Activated naive CD4-positive, alpha-beta T cell treated with anti-CD3 and anti-CD28 coated beads, Interleukin-2, amount 10 ng/mL, durations not matched to agents 7 days and 5 days (primary cell): ENCODE measurements at regions not wholly inside any gene's neighbourhood (a gene's known extent, or its start where the extent isn't known, plus 50 kb on each side); places are given as distances from the start of the nearest gene placed in this dataset.

Experiments used
- CTCF ChIA-PET: fragments of 350-600 bp; sonication (Branson Sonifier 250); formaldehyde crosslinking; loops from one replicate; lab custom pipeline; 2021; ENCODE audit warnings: antibody characterized with exemption; lab: Charles Lee
- DNase-seq: peaks from one replicate; pipeline ENCODE4 v3.0.0-alpha.2; 2020
- H3K27ac Mint-ChIP-seq: one replicate; pipeline ENCODE4 v1.8.0; 2021; ENCODE audit warnings: mild to moderate bottlenecking, moderate library complexity, mixed read lengths
- H3K27me3 Mint-ChIP-seq: one replicate; pipeline ENCODE4 v1.8.0; 2021; ENCODE audit warnings: mild to moderate bottlenecking, mixed read lengths
- H3K36me3 Mint-ChIP-seq: one replicate; pipeline ENCODE4 v1.8.0; 2021; ENCODE audit warnings: mixed read lengths
- H3K4me1 Mint-ChIP-seq: one replicate; pipeline ENCODE4 v1.8.0; 2021; ENCODE audit warnings: mixed read lengths
- H3K4me3 Mint-ChIP-seq: one replicate; pipeline ENCODE4 v1.8.0; 2021; ENCODE audit warnings: mild to moderate bottlenecking, moderate library complexity, mixed read lengths
- H3K9me3 Mint-ChIP-seq: one replicate; pipeline ENCODE4 v1.8.0; 2021; ENCODE audit warnings: mixed read lengths

DNA sequence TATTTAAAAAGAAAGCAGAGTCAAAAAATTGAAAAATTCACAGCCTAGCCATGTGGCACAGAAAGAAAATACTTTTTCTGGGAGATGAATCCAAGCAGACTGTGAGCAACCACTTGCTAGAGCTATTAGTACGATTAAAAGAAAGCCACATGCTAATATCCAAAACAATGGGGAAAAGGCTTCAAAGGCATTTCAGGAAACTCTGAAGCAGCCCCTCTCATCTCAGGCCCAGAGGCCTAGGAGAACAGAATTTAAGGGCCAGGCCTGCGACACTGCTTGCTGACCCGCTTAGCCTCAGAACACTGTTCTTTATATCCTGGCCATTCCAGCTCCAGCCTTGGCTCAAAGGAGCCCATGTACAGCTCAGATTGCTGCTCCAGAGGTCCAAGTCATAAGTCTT lies 1257.0 kb upstream of the CDH18 start:
- Mint-ChIP-seq H3K27ac (no peak overlapping the region), H3K4me3 (no peak overlapping the region), H3K27me3 (no peaks in the 10 kb centered on the region), H3K4me1 (no peaks in the 10 kb centered on the region), H3K36me3 (no peaks in the 10 kb centered on the region), H3K9me3 (peaks cover 2% of the 10 kb centered on the region)
- CTCF ChIA-PET = no interaction called here
- no peak for DNase-seq

DNA sequence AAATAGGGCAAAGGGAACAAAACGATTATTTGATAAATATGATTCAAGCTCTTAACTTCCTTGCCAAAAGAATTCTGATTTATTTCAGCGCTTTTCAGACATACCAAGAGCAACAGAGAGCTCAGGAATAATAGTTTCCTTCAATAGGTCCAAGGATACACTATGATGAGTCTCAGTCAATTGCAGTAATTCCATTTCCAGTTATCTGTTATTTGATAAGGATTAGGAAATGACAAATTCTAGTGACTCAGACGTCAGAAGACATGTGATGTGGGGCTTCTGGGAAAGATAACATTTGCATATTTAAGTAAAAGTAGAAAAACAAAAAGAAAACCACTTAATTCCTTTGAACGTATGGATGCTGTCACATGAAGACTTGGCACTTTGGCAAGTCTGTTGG lies 1250.8 kb upstream of the CDH18 start:
- Mint-ChIP-seq H3K27me3 (no peaks in the 10 kb centered on the region), H3K9me3 (peaks cover 2% of the 10 kb centered on the region), H3K4me3 (no peak overlapping the region), H3K4me1 (no peaks in the 10 kb centered on the region), H3K36me3 (no peaks in the 10 kb centered on the region), H3K27ac (no peak overlapping the region)
- CTCF ChIA-PET = no interaction called here
- DNase-seq = no peak

DNA sequence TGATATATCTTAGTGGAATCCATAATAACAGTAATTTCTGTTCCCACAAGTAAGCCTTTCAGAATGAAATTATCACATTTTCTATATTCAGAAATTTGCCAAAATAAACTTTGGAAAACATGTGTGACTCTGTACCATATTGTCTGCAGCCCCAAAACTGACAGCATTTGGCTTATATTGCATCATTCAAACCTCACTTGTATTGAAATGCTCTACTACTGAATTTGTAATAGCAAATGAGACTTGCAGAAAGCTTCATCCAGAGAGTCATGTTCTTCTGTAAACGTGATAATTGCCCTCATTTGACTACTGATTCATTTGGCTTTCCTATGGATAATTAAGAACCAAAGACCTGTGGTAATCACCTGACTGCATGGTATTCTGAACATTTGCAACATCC lies 1249.5 kb upstream of the CDH18 start:
- Mint-ChIP-seq H3K27me3 (no peaks in the 10 kb centered on the region), H3K4me1 (no peaks in the 10 kb centered on the region), H3K4me3 (no peak overlapping the region), H3K36me3 (no peaks in the 10 kb centered on the region), H3K27ac (no peak overlapping the region), H3K9me3 (peaks cover 2% of the 10 kb centered on the region)
- CTCF ChIA-PET = no interaction called here
- no peak for DNase-seq

DNA sequence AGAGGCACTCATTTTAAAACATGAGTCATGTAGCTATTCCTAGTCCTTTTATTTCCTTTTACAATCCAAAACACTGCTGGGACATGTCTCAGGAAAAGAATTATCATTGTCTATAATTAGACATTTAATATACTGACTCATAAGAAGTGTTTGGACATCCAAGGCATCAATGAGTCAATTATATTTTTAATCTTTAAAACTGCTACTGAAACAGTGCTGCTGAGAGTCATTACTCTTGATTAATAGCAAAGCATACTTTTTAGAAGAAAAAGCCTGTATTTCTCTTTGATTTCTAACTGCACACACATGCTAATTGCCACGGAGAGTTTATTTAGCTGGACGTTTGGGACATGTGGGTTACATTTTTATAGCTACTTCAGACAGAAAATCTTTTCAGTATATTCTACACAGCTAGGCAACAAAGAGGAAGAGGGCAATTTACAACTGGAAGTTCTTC lies 1249.0 kb upstream of the CDH18 start:
- Mint-ChIP-seq H3K9me3 (peaks cover under 1% of the 10 kb centered on the region), H3K27me3 (no peaks in the 10 kb centered on the region), H3K36me3 (no peaks in the 10 kb centered on the region), H3K4me1 (no peaks in the 10 kb centered on the region), H3K4me3 (no peak overlapping the region), H3K27ac (no peak overlapping the region)
- CTCF ChIA-PET = no interaction called here
- no peak for DNase-seq

DNA sequence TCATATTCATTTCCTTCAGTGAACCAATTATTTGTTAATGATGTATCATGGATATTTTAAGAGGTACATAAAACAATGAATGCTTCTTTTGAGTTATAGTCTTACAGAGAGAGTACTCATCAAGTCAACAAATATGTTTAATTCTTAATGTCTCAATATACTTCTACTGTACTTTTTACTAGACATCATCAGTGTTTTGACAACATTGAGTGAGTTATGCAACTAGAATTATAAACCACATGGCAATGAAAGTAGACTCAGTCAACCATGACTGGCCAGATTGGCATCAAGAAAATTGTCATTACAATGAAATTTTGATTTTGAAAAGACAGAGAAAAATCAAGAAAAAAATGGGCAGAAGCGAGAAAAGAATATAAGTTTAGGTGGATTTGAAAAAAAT lies 1248.1 kb upstream of the CDH18 start:
- CTCF ChIA-PET = no interaction called here
- no peak for DNase-seq
- Mint-ChIP-seq H3K27ac (no peak overlapping the region), H3K27me3 (no peaks in the 10 kb centered on the region), H3K9me3 (peaks cover under 1% of the 10 kb centered on the region), H3K4me1 (no peaks in the 10 kb centered on the region), H3K36me3 (no peaks in the 10 kb centered on the region), H3K4me3 (no peak overlapping the region)

DNA sequence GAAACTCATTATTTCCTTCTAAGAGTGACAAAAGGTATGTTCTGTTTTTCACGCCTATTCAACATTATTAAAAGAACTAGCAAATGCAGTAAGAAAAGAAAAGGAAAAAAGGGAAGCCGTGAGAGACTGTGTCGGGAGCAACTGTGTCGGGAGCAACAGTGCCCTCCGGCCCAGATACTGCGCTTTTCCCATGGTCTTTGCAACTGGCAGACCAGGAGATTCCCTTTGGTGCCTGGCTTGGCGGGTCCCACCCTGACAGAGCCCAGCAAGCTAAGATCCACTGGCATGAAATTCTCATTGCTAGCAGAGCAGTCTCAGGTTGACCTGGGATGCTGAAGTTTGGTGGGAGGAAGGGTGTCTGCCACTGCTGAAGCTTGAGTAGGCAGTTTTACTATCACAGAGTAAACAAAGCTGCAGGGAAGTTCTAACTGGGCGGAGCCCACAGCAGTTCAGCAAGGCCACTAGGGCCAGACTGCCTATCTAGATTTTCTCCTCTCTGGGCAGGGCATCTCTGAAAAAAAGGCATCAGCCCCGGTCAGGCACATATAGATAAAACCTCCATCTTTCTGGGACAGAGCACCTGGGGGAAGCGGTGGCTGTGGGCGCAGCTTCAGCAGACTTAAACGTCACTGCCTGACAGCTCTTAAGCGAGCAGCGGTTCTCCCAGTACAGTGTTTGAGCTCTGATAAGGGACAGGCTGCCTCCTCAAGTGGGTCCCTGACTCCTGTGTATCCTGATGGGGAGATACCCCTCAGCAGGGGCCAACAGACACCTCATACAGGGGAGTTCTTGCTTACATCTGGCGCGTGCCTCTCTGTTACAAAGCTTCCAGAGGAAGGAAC lies 1237.4 kb upstream of the CDH18 start:
- DNase-seq = no peak
- CTCF ChIA-PET = no interaction called here
- H3K36me3 Mint-ChIP-seq = no peaks in the 10 kb centered on the region
- H3K4me1 Mint-ChIP-seq = no peaks in the 10 kb centered on the region
- H3K9me3 Mint-ChIP-seq = peaks cover 14% of the 10 kb centered on the region
- H3K4me3 Mint-ChIP-seq = no peak overlapping the region
- H3K27me3 Mint-ChIP-seq = no peaks in the 10 kb centered on the region
- no peak overlapping the region for H3K27ac Mint-ChIP-seq

DNA sequence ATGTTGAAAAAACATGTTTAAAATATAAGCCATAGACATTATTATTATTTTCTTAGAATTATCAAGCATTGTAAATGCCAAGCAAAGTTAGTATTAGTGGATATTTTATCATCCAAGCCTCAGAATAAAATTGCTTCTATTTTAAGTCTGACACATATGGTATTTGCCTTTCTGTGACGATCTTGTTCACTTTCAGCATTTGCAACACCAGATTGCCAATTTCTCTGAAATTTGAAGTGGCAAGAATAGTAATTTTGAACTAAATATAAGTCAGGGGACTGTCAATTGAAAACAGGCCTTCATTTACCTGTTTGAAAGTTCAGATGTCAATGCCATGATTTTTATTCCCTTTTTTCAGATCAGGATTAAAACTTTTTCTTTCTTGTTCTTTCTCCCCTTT lies 1233.6 kb upstream of the CDH18 start:
- Mint-ChIP-seq H3K4me1 (no peaks in the 10 kb centered on the region), H3K27ac (no peak overlapping the region), H3K27me3 (no peaks in the 10 kb centered on the region), H3K9me3 (peaks cover 9% of the 10 kb centered on the region), H3K36me3 (no peaks in the 10 kb centered on the region), H3K4me3 (no peak overlapping the region)
- CTCF ChIA-PET = no interaction called here
- no peak for DNase-seq

DNA sequence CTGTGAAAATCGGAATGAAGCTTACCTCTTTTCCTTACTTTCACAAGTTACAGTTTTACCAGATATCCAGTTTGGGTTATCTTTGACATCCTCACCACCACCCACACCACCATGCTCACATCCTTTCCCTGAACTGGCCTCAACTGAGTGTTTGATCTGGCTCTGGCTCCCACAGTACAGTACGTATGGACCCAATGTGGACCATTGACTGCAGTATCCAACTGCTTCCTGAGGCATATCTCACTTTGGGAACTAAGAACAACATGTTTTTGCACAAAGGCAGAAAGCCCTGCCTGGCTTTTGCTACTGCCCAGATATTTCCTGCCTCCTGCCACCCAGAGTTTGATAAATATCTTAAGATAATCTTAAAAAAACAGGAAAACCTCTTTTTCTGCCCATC lies 1232.0 kb upstream of the CDH18 start:
- peaks cover 6% of the 10 kb centered on the region for H3K9me3 Mint-ChIP-seq
- no peak overlapping the region for H3K27ac Mint-ChIP-seq
- H3K27me3 Mint-ChIP-seq = no peaks in the 10 kb centered on the region
- CTCF ChIA-PET = no interaction called here
- no peak overlapping the region for H3K4me3 Mint-ChIP-seq
- H3K36me3 Mint-ChIP-seq = no peaks in the 10 kb centered on the region
- H3K4me1 Mint-ChIP-seq = no peaks in the 10 kb centered on the region
- DNase-seq = no peak

DNA sequence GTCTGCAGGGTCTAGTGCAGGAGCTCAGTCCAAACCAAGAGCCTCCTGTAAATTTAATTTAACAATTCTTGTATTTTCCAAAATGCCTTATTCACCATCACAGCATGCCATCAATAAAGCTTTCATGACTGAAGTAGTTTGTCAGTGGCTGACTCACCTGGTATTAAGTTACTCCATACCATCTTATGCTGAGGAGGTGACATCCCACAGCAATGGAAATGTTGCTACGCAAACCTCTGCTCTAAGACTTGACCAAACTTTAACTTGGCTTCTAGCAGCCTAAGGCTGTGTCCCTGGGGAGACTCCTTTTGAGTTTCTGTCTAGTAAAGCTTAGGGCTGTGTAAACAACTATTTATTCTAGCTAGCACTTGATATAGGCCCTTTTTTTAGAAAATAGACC lies 1231.3 kb upstream of the CDH18 start:
- Mint-ChIP-seq H3K9me3 (peaks cover 6% of the 10 kb centered on the region), H3K4me1 (no peaks in the 10 kb centered on the region), H3K4me3 (no peak overlapping the region), H3K27me3 (no peaks in the 10 kb centered on the region), H3K27ac (no peak overlapping the region), H3K36me3 (no peaks in the 10 kb centered on the region)
- CTCF ChIA-PET = no interaction called here
- DNase-seq = no peak

DNA sequence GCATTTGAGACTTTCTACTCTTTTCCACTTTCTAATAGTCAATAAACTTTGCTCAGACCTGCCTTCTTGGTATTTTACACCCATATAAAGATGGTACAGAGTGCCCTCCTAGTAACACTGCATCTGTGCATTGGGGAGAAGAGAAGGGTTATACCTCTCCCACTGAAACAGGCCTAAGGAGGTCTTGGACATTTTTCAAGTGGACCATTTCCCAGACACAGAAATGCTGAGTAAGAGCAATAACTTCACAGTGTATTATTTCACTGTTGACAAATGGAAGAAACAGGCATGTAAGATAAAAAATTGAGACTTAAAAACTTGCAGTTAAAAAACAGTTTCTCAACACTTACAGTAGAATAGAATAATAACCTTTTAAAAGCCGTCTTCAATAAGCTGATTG lies 1224.0 kb upstream of the CDH18 start:
- CTCF ChIA-PET = no interaction called here
- Mint-ChIP-seq H3K36me3 (no peaks in the 10 kb centered on the region), H3K4me1 (no peaks in the 10 kb centered on the region), H3K4me3 (no peak overlapping the region), H3K27ac (no peak overlapping the region), H3K27me3 (no peaks in the 10 kb centered on the region), H3K9me3 (peaks cover 5% of the 10 kb centered on the region)
- DNase-seq = no peak

DNA sequence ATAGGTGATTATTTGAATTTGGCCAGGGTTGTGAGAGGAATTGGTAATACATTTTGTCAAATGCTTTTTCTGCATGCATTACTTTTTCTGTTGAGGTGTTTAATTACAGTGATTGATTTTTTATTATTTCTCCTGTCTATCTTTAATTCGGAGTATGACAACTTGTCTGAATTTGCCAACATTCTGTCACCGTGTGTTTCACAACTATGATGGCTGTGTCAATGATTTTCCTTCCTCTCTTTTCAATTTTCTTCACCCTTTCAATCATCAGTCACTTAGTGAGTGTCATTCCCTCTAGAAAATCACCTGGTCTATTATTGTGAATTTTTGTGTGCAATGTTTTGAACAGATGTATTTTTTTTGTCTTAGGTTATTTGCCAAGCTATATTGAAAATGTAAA lies 1221.4 kb upstream of the CDH18 start:
- CTCF ChIA-PET = no interaction called here
- H3K9me3 Mint-ChIP-seq = peaks cover 5% of the 10 kb centered on the region
- no peak for DNase-seq
- H3K4me3 Mint-ChIP-seq = no peak overlapping the region
- H3K4me1 Mint-ChIP-seq = no peaks in the 10 kb centered on the region
- no peaks in the 10 kb centered on the region for H3K27me3 Mint-ChIP-seq
- no peak overlapping the region for H3K27ac Mint-ChIP-seq
- no peaks in the 10 kb centered on the region for H3K36me3 Mint-ChIP-seq

DNA sequence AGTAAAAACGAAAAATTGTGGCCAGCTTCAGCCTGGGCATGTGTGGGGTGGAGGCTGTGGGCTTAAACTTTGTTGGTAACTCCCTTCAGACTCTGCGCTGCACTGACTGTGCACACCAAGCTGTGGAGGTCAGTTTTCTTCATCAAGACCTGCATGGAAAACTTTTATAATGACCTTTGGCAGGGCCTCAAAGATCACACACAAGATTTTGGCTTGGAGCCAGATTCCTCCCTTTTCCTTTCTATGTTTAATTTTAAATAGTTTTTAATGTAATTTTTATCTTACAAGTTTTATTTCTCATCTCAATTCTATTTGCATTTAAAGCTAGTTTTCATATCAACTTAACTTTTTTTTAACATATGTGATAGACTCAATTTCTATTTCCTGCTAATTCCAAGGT lies 1211.1 kb upstream of the CDH18 start:
- Mint-ChIP-seq H3K4me1 (no peaks in the 10 kb centered on the region), H3K36me3 (no peaks in the 10 kb centered on the region), H3K27me3 (no peaks in the 10 kb centered on the region), H3K27ac (no peak overlapping the region), H3K4me3 (no peak overlapping the region), H3K9me3 (no peaks in the 10 kb centered on the region)
- no peak for DNase-seq
- CTCF ChIA-PET = no interaction called here

DNA sequence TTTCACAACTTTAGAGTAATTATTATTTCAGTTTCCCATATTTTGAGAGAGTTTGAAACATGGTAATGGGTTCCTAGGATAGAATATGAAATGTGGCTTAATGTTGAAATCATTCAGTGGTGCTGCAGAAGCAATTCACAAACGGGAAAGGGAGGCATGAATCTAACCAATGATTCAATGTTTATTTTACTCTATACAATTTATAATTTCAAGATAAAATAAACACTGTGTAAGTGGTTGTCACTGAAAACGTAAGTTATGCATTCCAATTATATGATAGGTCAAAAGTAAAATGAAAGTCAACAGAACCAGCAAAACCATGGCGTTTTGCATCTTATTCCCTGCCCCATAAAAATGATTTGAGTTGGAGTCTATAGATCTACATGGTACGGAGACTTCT lies 1207.1 kb upstream of the CDH18 start:
- DNase-seq = no peak
- H3K27ac Mint-ChIP-seq = no peak overlapping the region
- CTCF ChIA-PET = no interaction called here
- no peak overlapping the region for H3K4me3 Mint-ChIP-seq
- H3K36me3 Mint-ChIP-seq = no peaks in the 10 kb centered on the region
- H3K4me1 Mint-ChIP-seq = no peaks in the 10 kb centered on the region
- no peaks in the 10 kb centered on the region for H3K9me3 Mint-ChIP-seq
- no peaks in the 10 kb centered on the region for H3K27me3 Mint-ChIP-seq

DNA sequence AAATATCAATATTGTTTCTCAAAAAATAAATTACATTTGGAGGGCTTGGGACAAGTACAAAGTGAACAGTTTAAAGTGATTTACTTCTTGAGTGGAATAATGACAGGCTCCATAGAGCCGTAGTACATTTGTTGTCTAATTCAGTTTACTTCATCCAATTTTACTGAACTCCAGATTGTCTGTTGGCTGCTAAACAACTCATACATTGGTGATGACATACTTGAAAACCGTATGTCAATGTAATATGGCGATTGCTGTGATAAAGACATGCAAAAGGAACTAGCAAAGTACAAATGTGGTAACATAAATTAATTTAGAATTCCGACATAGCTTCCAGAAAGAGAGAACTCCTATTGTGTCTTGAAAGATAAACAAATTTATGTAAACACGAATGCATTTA lies 1197.5 kb upstream of the CDH18 start:
- peaks cover 7% of the 10 kb centered on the region for H3K9me3 Mint-ChIP-seq
- no peak overlapping the region for H3K4me3 Mint-ChIP-seq
- H3K27ac Mint-ChIP-seq = no peak overlapping the region
- CTCF ChIA-PET = no interaction called here
- DNase-seq = no peak
- H3K27me3 Mint-ChIP-seq = no peaks in the 10 kb centered on the region
- no peaks in the 10 kb centered on the region for H3K36me3 Mint-ChIP-seq
- no peaks in the 10 kb centered on the region for H3K4me1 Mint-ChIP-seq

DNA sequence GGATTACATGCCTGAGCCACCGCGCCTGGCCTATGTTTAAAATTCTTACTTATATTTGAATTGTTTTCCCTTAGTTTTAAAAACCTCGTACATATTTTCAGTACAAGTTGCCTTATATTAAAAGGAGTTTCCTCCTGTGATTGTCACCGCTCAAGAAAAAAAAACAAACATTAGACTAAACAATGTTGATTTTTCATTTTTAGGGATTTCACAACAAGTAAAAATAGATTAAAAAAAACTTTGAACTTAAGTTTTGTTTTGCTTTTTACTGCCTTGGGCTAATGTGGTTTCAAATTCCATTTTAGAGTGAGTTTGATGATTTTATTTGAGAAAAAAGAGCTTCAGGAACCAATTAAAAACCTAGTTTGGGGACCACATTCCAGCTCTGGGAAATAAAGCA lies 1196.6 kb upstream of the CDH18 start:
- Mint-ChIP-seq H3K4me3 (no peak overlapping the region), H3K27me3 (no peaks in the 10 kb centered on the region), H3K9me3 (peaks cover 7% of the 10 kb centered on the region), H3K36me3 (no peaks in the 10 kb centered on the region), H3K27ac (no peak overlapping the region), H3K4me1 (no peaks in the 10 kb centered on the region)
- DNase-seq = no peak
- CTCF ChIA-PET = no interaction called here
